GM12878 (cell line): ENCODE measurements at regions not wholly inside any gene's neighbourhood (a gene's known extent, or its start where the extent isn't known, plus 50 kb on each side); places are given as distances from the start of the nearest gene placed in this dataset.
A peak's percentile ranks its signal among the peaks of the same experiment; 100 is the strongest.

ENCODE experiments used
- CTCF ChIP-seq, 3 experiments: IDR thresholded peaks in 2 of 3; conservative IDR thresholded peaks in 1 of 3; 2 replicates each; pipeline ENCODE4 v1.5.1; 2011; ENCODE audit warnings: low read depth in 3 of 3, low read length in 3 of 3, mild to moderate bottlenecking in 3 of 3, control low read depth in 2 of 3, moderate library complexity in 2 of 3, inconsistent platforms in 1 of 3, mixed read lengths in 1 of 3; ENCODE audit not compliant: control insufficient read depth in 2 of 3, insufficient read depth in 1 of 3; ENCODE audit errors: extremely low read depth in 1 of 3
- E4F1 ChIP-seq: fragments of 450-650 bp; IDR thresholded peaks from 2 replicates; pipeline ENCODE4 v1.6.1; 2018; ENCODE audit warnings: borderline replicate concordance, mild to moderate bottlenecking; ENCODE audit not compliant: partially characterized antibody
- EGR1 ChIP-seq, 2 experiments: IDR thresholded peaks; 1 replicate in 1 of 2; 2 replicates in 1 of 2; pipeline ENCODE4 v1.6.1; 2011 to 2012; ENCODE audit warnings: low read depth in 2 of 2, low read length in 2 of 2, borderline replicate concordance in 1 of 2, mild to moderate bottlenecking in 1 of 2, moderate library complexity in 1 of 2
- HDAC2 ChIP-seq: fragments of 200-600 bp; sonication (generic); IDR thresholded peaks from 2 replicates; pipeline ENCODE4 v1.6.1; 2017
- JUND ChIP-seq: IDR thresholded peaks from 2 replicates; pipeline ENCODE4 v1.6.1; 2012; ENCODE audit warnings: low read depth, mild to moderate bottlenecking, low read length, improper control_type of control experiment, moderate library complexity
- PAX5 ChIP-seq: IDR thresholded peaks from 2 replicates; pipeline ENCODE4 v1.6.1; 2011; ENCODE audit warnings: low read depth, low read length, borderline replicate concordance
- PKNOX1 ChIP-seq: fragments of 450-650 bp; IDR thresholded peaks from 2 replicates; pipeline ENCODE4 v1.6.1; 2016; ENCODE audit warnings: mild to moderate bottlenecking
- RFX5 ChIP-seq: IDR thresholded peaks from 2 replicates; pipeline ENCODE4 v1.6.1; 2011; ENCODE audit warnings: low read depth, low read length, improper control_type of control experiment
- RUNX3 ChIP-seq: IDR thresholded peaks from 2 replicates; pipeline ENCODE4 v1.6.1; 2012; ENCODE audit warnings: low read length, inconsistent platforms
- SMC3 ChIP-seq: IDR thresholded peaks from 2 replicates; pipeline ENCODE4 v1.6.1; 2011; ENCODE audit warnings: low read length, improper control_type of control experiment, borderline replicate concordance
- YY1 ChIP-seq: IDR thresholded peaks from 2 replicates; pipeline ENCODE4 v1.6.1; 2011; ENCODE audit warnings: low read depth, mild to moderate bottlenecking, low read length
- ZNF217 ChIP-seq: fragments of 450-650 bp; IDR thresholded peaks from 2 replicates; pipeline ENCODE4 v1.6.1; 2017; ENCODE audit warnings: antibody characterized with exemption, mild to moderate bottlenecking

GRCh38 chr20:24160563-24161281 is 172.1 kb upstream of the GGTLC1 start (continued):
- TF ChIP-seq PAX5 (no peak), PKNOX1 (no peak), SMC3 (peak; percentile 53), EGR1 (IDR thresholded peaks at IDR 0.05; ENCODE audit: borderline replicate concordance in 1 of 2, low read depth in 2 of 2, low read length in 2 of 2) (no peak), JUND (no peak), HDAC2 (no peak), CTCF (IDR thresholded peaks at IDR 0.05 in 2 of 3, conservative IDR thresholded peaks at IDR 0.05 in 1 of 3; ENCODE audit: control insufficient read depth in 2 of 3, extremely low read depth in 1 of 3, insufficient read depth in 1 of 3, low read depth in 3 of 3, low read length in 3 of 3) (peak; percentile 60 to 64 (median 62); a peak in 5 of 6 replicates), RUNX3 (no peak), ZNF217 (no peak), E4F1 (no peak), RFX5 (no peak), YY1 (no peak)
